ENCODE measurements at regions not wholly inside any gene's neighbourhood (a gene's known extent, or its start where the extent isn't known, plus 50 kb on each side); places are given as distances from the start of the nearest gene placed in this dataset.

GRCh38 chr19:31709476-31709875 lies 360.2 kb upstream of the TSHZ3 start:
- DNase-seq (ENCODE audit: low read depth): no peak

GRCh38 chr19:31715249-31715945 lies 366.2 kb upstream of the TSHZ3 start:
- no peak for DNase-seq (ENCODE audit: low read depth)

- no peak for DNase-seq (ENCODE audit: low read depth)
Measured at GRCh38 chr19:31716826-31717225, 367.6 kb upstream of the TSHZ3 start.

- DNase-seq (ENCODE audit: low read depth): no peak
Measured at GRCh38 chr19:31717269-31717923, 368.2 kb upstream of the TSHZ3 start.

GRCh38 chr19:31718032-31718431 lies 368.8 kb upstream of the TSHZ3 start:
- DNase-seq (ENCODE audit: low read depth): no peak

- no peak for DNase-seq (ENCODE audit: low read depth)
Measured at GRCh38 chr19:31718898-31719297, 369.7 kb upstream of the TSHZ3 start.

GRCh38 chr19:31723101-31723500 lies 373.9 kb upstream of the TSHZ3 start:
- no peak for DNase-seq (ENCODE audit: low read depth)

- DNase-seq (ENCODE audit: low read depth): no peak
Measured at GRCh38 chr19:31725051-31725450, 375.8 kb upstream of the TSHZ3 start.

GRCh38 chr19:31727536-31727935 lies 378.3 kb upstream of the TSHZ3 start:
- DNase-seq (ENCODE audit: low read depth): no peak

GRCh38 chr19:31730270-31730669 lies 381.0 kb upstream of the TSHZ3 start:
- DNase-seq (ENCODE audit: low read depth): no peak

GRCh38 chr19:31733591-31733990 lies 384.4 kb upstream of the TSHZ3 start:
- DNase-seq (ENCODE audit: low read depth): no peak

- no peak for DNase-seq (ENCODE audit: low read depth)
Measured at GRCh38 chr19:31742249-31742648, 393.0 kb upstream of the TSHZ3 start.

- no peak for DNase-seq (ENCODE audit: low read depth)
Measured at GRCh38 chr19:31745731-31746130, 396.5 kb upstream of the TSHZ3 start.

GRCh38 chr19:31749231-31749630 lies 400.0 kb upstream of the TSHZ3 start:
- DNase-seq (ENCODE audit: low read depth): no peak

- DNase-seq (ENCODE audit: low read depth): no peak
Measured at GRCh38 chr19:31759359-31759758, 410.1 kb upstream of the TSHZ3 start.

- DNase-seq (ENCODE audit: low read depth): no peak
Measured at GRCh38 chr19:31761281-31761913, 412.2 kb upstream of the TSHZ3 start.

GRCh38 chr19:31770223-31770622 lies 421.0 kb upstream of the TSHZ3 start:
- no peak for DNase-seq (ENCODE audit: low read depth)

- DNase-seq (ENCODE audit: low read depth): no peak
Measured at GRCh38 chr19:31772915-31773314, 423.7 kb upstream of the TSHZ3 start.

- DNase-seq (ENCODE audit: low read depth): no peak
Measured at GRCh38 chr19:31781542-31781941, 432.3 kb upstream of the TSHZ3 start.

- DNase-seq (ENCODE audit: low read depth): no peak
Measured at GRCh38 chr19:31783592-31783991, 434.4 kb upstream of the TSHZ3 start.

- DNase-seq (ENCODE audit: low read depth): no peak
Measured at GRCh38 chr19:31784671-31785101, 435.4 kb upstream of the TSHZ3 start.

- no peak for DNase-seq (ENCODE audit: low read depth)
Measured at GRCh38 chr19:31801611-31802010, 452.4 kb upstream of the TSHZ3 start.

GRCh38 chr19:31803835-31804446 lies 454.7 kb upstream of the TSHZ3 start:
- DNase-seq (ENCODE audit: low read depth): no peak

Measured in activated T-cell treated with anti-CD3 and anti-CD28 coated beads for 1 hour (primary cell).